ENCODE measurements at regions not wholly inside any gene's neighbourhood (a gene's known extent, or its start where the extent isn't known, plus 50 kb on each side); places are given as distances from the start of the nearest gene placed in this dataset.

DNA sequence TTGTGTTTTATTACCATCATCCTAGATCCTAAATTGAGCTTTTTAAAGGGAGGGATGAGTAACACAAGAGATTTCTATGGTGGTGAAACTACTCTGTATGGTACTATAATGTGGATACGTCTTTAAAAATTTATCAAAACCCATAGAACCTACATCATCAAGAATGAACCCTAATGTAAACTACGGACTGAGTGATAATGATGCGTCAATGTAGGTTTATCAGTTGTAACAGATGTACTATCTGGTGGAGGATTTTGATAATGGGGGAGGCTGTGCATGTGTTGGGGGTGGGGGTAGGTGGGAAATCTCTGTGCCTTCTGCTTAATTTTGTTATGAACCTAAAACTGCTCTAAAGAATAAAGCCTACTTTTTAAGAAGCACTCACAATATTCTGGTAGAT lies 724.1 kb upstream of the SOX9 start:
- no peak overlapping the region for H3K9ac ChIP-seq (ENCODE audit: low read length)
- TF ChIP-seq EZH2phosphoT487 (IDR thresholded peaks at IDR 0.05; ENCODE audit: borderline replicate concordance, low read length) (no peak), EZH2 (IDR thresholded peaks at IDR 0.05; ENCODE audit: low read length, unreplicated experiment) (no peak)
- TF ChIP-seq, protein P1, sequence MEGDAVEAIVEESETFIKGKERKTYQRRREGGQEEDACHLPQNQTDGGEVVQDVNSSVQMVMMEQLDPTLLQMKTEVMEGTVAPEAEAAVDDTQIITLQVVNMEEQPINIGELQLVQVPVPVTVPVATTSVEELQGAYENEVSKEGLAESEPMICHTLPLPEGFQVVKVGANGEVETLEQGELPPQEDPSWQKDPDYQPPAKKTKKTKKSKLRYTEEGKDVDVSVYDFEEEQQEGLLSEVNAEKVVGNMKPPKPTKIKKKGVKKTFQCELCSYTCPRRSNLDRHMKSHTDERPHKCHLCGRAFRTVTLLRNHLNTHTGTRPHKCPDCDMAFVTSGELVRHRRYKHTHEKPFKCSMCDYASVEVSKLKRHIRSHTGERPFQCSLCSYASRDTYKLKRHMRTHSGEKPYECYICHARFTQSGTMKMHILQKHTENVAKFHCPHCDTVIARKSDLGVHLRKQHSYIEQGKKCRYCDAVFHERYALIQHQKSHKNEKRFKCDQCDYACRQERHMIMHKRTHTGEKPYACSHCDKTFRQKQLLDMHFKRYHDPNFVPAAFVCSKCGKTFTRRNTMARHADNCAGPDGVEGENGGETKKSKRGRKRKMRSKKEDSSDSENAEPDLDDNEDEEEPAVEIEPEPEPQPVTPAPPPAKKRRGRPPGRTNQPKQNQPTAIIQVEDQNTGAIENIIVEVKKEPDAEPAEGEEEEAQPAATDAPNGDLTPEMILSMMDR (conservative IDR thresholded peaks at IDR 0.05; ENCODE audit: low read depth, low read length), result no peak
- ChIA-PET POLR2A (ENCODE audit: unreplicated experiment) (no interaction called here), CTCF (no interaction called here)
- H3K36me3 ChIP-seq (ENCODE audit: low read depth, low read length), result no peaks in the 10 kb centered on the region
- H2AFZ ChIP-seq (ENCODE audit: low read length), result no peak overlapping the region
- no peaks in the 10 kb centered on the region for H3F3A ChIP-seq (ENCODE audit: low read length, unreplicated experiment)
- no peak overlapping the region for H3K27ac ChIP-seq (ENCODE audit: low read length)
- no peaks in the 10 kb centered on the region for H3K9me2 ChIP-seq (replicated peaks; ENCODE audit: low read length)
- H3K9me3 ChIP-seq (ENCODE audit: low read length), result no peaks in the 10 kb centered on the region
- DNase-seq, result no peak
- intact Hi-C loops (cut with micrococcal nuclease), result no loop called here
- no peaks in the 10 kb centered on the region for H4K20me1 ChIP-seq (ENCODE audit: low read length)
- ATAC-seq, result no peak
- H3K4me2 ChIP-seq (ENCODE audit: low read length), result no peak overlapping the region
- no peak overlapping the region for H3K4me3 ChIP-seq (ENCODE audit: low read length)
- H3K27me3 ChIP-seq (ENCODE audit: low read length), result no peaks in the 10 kb centered on the region
- peaks cover 13% of the 10 kb centered on the region; the same call in 1 of the 2 replicates for H3K4me1 ChIP-seq (ENCODE audit: insufficient read depth, low read length)
- H3K79me2 ChIP-seq (ENCODE audit: low read length), result no peaks in the 10 kb centered on the region
- BruUV-seq (replicated peaks), result no TSS peak

DNA sequence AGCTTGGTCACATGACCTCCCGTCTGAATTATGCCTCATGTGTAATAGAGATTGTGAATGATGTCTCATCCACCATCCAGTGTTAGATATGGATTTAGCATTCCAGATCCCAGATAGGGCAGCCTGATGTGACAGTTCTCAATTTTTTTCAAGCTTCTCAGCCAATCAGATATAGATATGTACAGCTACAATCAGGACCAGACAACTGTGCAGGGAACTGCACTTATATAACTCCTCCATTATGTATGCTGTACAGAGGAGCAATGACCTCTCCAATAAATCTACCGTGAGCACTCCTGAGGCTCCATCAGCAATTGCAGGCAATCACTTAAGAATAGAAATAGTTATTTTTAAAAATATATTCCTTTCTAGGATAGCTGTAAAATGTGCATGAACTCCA lies 722.8 kb upstream of the SOX9 start:
- CTCF ChIA-PET, result no interaction called here
- H3K4me1 ChIP-seq (ENCODE audit: insufficient read depth, low read length), result peaks cover 20% of the 10 kb centered on the region

DNA sequence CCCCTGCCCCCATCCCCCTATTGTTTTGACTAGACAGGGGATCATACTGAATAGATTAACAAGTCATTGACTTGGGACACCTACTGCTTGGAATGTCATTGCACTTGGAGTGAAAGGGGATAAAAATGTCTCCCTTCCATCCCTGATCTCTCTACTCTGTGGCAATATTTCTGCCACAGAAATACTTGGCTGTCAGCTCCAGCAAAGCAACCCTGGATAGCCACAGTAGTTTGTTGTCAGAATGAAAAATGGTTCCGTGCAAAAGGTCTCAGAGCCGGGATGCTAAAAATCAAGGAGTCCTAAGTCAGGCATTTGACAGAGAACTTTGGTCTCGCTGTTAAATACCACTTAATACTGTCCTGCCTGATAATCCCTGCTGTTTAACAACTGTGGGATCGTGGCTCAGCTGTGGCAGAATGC lies 722.0 kb upstream of the SOX9 start:
- intact Hi-C loops (cut with micrococcal nuclease), result no loop called here
- no TSS peak for BruUV-seq (replicated peaks)
- DNase-seq, result no peak

More for the DNA sequence above, 722.8 kb upstream of the SOX9 start:
- no peaks in the 10 kb centered on the region for H3K9me3 ChIP-seq (ENCODE audit: low read length)
- H3K27ac ChIP-seq (ENCODE audit: low read length), result no peak overlapping the region
- TF ChIP-seq EZH2 (IDR thresholded peaks at IDR 0.05; ENCODE audit: low read length, unreplicated experiment) (no peak), EZH2phosphoT487 (IDR thresholded peaks at IDR 0.05; ENCODE audit: borderline replicate concordance, low read length) (no peak)
- TF ChIP-seq, protein P1 (conservative IDR thresholded peaks at IDR 0.05; ENCODE audit: low read depth, low read length), result no peak
- POLR2A ChIA-PET (ENCODE audit: unreplicated experiment), result no interaction called here
- H3K27me3 ChIP-seq (ENCODE audit: low read length), result no peaks in the 10 kb centered on the region
- no peak for ATAC-seq
- H3K4me2 ChIP-seq (ENCODE audit: low read length), result no peak overlapping the region
- no peaks in the 10 kb centered on the region for H3K36me3 ChIP-seq (ENCODE audit: low read depth, low read length)
- no peaks in the 10 kb centered on the region for H3F3A ChIP-seq (ENCODE audit: low read length, unreplicated experiment)
- intact Hi-C loops (cut with micrococcal nuclease), result no loop called here
- no peaks in the 10 kb centered on the region for H3K9me2 ChIP-seq (replicated peaks; ENCODE audit: low read length)
- no peaks in the 10 kb centered on the region for H3K79me2 ChIP-seq (ENCODE audit: low read length)
- no peaks in the 10 kb centered on the region for H4K20me1 ChIP-seq (ENCODE audit: low read length)
- no peak overlapping the region for H2AFZ ChIP-seq (ENCODE audit: low read length)
- H3K4me3 ChIP-seq (ENCODE audit: low read length), result no peak overlapping the region
- H3K9ac ChIP-seq (ENCODE audit: low read length), result no peak overlapping the region
- BruUV-seq (replicated peaks), result no TSS peak
- DNase-seq, result no peak

More for the DNA sequence above, 722.0 kb upstream of the SOX9 start:
- TF ChIP-seq EZH2 (IDR thresholded peaks at IDR 0.05; ENCODE audit: low read length, unreplicated experiment) (no peak), EZH2phosphoT487 (IDR thresholded peaks at IDR 0.05; ENCODE audit: borderline replicate concordance, low read length) (no peak)
- TF ChIP-seq, protein P1 (conservative IDR thresholded peaks at IDR 0.05; ENCODE audit: low read depth, low read length), result no peak
- H3K79me2 ChIP-seq (ENCODE audit: low read length), result no peaks in the 10 kb centered on the region
- ChIA-PET CTCF (no interaction called here), POLR2A (ENCODE audit: unreplicated experiment) (no interaction called here)
- H2AFZ ChIP-seq (ENCODE audit: low read length), result no peak overlapping the region
- no peaks in the 10 kb centered on the region for H4K20me1 ChIP-seq (ENCODE audit: low read length)
- H3K9me3 ChIP-seq (ENCODE audit: low read length), result no peaks in the 10 kb centered on the region
- H3K36me3 ChIP-seq (ENCODE audit: low read depth, low read length), result no peaks in the 10 kb centered on the region
- H3F3A ChIP-seq (ENCODE audit: low read length, unreplicated experiment), result no peaks in the 10 kb centered on the region
- no peak overlapping the region for H3K27ac ChIP-seq (ENCODE audit: low read length)
- no peak for ATAC-seq
- peaks cover 24% of the 10 kb centered on the region for H3K4me1 ChIP-seq (ENCODE audit: insufficient read depth, low read length)
- H3K4me3 ChIP-seq (ENCODE audit: low read length), result no peak overlapping the region
- H3K9ac ChIP-seq (ENCODE audit: low read length), result no peak overlapping the region
- H3K27me3 ChIP-seq (ENCODE audit: low read length), result no peaks in the 10 kb centered on the region
- no peak overlapping the region for H3K4me2 ChIP-seq (ENCODE audit: low read length)
- H3K9me2 ChIP-seq (replicated peaks; ENCODE audit: low read length), result no peaks in the 10 kb centered on the region
